Breast epithelium (tissue), 4 donors: ENCODE measurements at regions not wholly inside any gene's neighbourhood (a gene's known extent, or its start where the extent isn't known, plus 50 kb on each side); places are given as distances from the start of the nearest gene placed in this dataset.
"Not testable (repeated sequence)": the region's sequence is repeated elsewhere in the genome, so short reads cannot be mapped to it uniquely, and the experiment has no call there.

Source experiments
- DNase-seq, 2 donors: peaks; one replicate each; pipeline ENCODE4 v3.0.0-alpha.2; 2019; ENCODE audit warnings: low spot score in 2 of 2
- H3K27ac ChIP-seq, 2 donors: fragments of 200-600 bp; sonication (generic) in 1 of 2; one replicate each; pipeline ENCODE4 v1.5.1; 2016 to 2019; ENCODE audit warnings: mild to moderate bottlenecking in 1 of 2
- H3K27me3 ChIP-seq, 2 donors: fragments of 200-600 bp; sonication (generic) in 1 of 2; one replicate each; pipeline versions ENCODE4 v1.5.1 to v1.6.0; 2017 to 2019; ENCODE audit warnings: control low read depth in 1 of 2, mild to moderate bottlenecking in 1 of 2
- H3K36me3 ChIP-seq: fragments of 200-600 bp; one replicate; pipeline ENCODE4 v1.5.1; 2019
- H3K4me1 ChIP-seq, 2 donors: fragments of 200-600 bp; sonication (generic); one replicate each; pipeline ENCODE4 v1.5.1; 2016 to 2019; ENCODE audit warnings: control low read depth in 1 of 2
- H3K4me3 ChIP-seq, 3 donors: fragments of 200-600 bp; sonication (generic); 1 replicate in 2 of 3; 2 replicates in 1 of 3; pipeline ENCODE4 v1.5.1; 2016 to 2019; ENCODE audit warnings: mild to moderate bottlenecking in 3 of 3, moderate library complexity in 2 of 3
- H3K9me3 ChIP-seq, 2 donors: fragments of 200-600 bp; sonication (generic) in 1 of 2; one replicate each; pipeline ENCODE4 v1.5.1; 2016 to 2019; ENCODE audit warnings: control low read depth in 1 of 2
- POLR2A ChIP-seq: fragments of 450-650 bp; IDR thresholded peaks from one replicate; pipeline ENCODE4 v1.6.1; 2016; ENCODE audit warnings: antibody characterized with exemption, mild to moderate bottlenecking, moderate library complexity
- POLR2AphosphoS5 ChIP-seq, 3 donors: sonication (generic); formaldehyde crosslinking; IDR thresholded peaks; one replicate each; pipeline ENCODE4 v1.6.1; 2017; ENCODE audit warnings: antibody characterized with exemption in 3 of 3
- intact Hi-C: fragments of 100-400 bp; cut with DNase I; formaldehyde crosslinking; loops from one replicate; pipeline ENCODE4 v1.15.1; 2023; ENCODE audit warnings: low total_unique reads
- TF ChIP-seq, protein P1 (sequence below), 3 donors: fragments of 450-650 bp; IDR thresholded peaks; one replicate each; pipeline ENCODE4 v1.5.1; 2016 to 2017; ENCODE audit warnings: antibody characterized with exemption in 3 of 3, mild to moderate bottlenecking in 3 of 3, moderate library complexity in 3 of 3

DNA sequence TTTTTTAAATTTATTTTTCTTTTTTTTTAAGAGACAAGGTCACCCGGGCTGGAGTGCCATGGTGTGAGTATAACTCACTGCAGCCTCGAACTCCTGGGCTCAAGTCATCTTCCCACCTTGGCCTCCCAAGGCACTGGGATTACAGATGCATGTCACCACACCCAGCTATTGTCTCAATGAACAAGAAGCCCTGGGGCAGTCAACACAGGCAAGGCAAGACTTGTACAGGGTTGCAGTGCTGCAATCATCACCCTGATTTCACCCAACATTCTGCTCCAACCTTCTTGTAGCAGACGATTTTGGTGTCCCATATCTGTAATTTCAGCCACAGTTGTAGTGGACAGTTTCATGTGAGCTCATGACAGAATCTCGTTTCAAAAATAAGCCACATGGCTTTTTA, 205.8 kb upstream of the KIF2A start:
- Histone ChIP-seq H3K9me3 (no peaks in the 10 kb centered on the region), H3K36me3 (no peaks in the 10 kb centered on the region), H3K4me1 (no peaks in the 10 kb centered on the region), H3K4me3 (no peak overlapping the region), H3K27ac (no peak overlapping the region), H3K27me3 (no peaks in the 10 kb centered on the region)
- no peak for DNase-seq
- intact Hi-C loops: no loop called here
- TF ChIP-seq, protein P1, sequence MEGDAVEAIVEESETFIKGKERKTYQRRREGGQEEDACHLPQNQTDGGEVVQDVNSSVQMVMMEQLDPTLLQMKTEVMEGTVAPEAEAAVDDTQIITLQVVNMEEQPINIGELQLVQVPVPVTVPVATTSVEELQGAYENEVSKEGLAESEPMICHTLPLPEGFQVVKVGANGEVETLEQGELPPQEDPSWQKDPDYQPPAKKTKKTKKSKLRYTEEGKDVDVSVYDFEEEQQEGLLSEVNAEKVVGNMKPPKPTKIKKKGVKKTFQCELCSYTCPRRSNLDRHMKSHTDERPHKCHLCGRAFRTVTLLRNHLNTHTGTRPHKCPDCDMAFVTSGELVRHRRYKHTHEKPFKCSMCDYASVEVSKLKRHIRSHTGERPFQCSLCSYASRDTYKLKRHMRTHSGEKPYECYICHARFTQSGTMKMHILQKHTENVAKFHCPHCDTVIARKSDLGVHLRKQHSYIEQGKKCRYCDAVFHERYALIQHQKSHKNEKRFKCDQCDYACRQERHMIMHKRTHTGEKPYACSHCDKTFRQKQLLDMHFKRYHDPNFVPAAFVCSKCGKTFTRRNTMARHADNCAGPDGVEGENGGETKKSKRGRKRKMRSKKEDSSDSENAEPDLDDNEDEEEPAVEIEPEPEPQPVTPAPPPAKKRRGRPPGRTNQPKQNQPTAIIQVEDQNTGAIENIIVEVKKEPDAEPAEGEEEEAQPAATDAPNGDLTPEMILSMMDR (IDR thresholded peaks at IDR 0.05): no peak
- TF ChIP-seq POLR2AphosphoS5 (IDR thresholded peaks at IDR 0.05) (no peak), POLR2A (no peak)

DNA sequence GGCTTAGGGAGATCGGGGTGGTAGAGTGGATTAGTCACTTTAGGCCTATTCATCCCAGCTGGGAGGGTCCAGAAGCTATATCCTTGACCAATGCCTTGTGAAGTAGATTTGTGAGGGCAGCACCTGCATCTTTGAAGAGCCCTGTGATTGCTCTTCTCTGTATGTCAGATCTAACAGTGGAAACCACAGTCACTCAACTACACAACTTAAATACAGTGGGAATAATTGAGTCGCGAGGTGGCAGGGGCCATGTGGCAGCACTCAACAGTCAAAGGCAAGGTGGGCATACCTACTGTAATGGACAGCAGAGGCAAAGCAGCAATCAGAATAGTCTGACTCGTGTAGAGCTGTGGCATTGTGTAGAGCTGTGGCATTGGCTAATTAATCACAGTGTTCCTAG, 202.1 kb upstream of the KIF2A start:
- H3K36me3 ChIP-seq, H3K4me1 ChIP-seq, H3K4me3 ChIP-seq, H3K27me3 ChIP-seq, H3K9me3 ChIP-seq, H3K27ac ChIP-seq, DNase-seq, intact Hi-C loops: not testable (repeated sequence)

DNA sequence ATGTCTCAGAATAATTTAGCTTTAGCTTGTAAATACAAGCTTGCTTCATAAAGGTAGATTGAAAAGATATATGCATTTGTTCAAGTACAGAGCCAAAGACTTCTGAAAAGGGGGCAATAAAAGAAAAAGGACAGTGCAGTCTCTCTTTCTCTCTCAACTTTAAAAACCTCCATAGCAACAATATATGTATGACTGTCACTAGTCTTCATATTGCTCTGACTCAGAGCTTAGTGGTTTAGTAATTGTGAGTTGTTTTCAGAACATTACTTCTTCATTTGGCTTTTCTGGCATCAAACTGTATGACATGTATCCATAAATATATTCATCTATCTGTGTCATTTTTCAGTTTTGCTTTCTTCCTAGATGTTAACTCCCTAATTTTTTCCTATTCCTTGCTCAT, 194.6 kb upstream of the KIF2A start:
- H3K4me3 ChIP-seq: no peak overlapping the region

DNA sequence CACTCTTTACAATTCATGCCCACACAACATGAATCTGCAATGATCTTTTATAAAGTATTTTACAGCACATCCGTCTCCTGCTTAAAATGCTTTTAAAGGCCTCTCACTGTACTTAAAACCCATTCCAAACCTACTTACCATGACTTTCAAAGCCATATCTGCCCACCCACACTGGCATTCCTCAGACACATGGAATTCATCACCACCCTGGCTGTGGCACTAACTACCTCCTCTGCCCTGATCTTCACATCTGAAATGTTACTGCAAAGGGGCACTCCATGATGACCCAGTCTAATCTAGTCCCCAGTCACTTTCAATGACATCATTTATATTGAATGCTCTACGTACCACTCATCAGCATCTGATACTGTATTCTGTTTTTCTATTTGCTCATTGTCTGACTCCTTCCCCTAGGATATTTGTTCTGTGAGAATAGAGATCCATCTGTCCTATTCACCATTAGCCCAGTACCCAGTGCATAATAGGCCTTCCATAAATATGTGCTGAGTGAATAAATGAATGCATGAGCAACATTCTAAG, 193.2 kb upstream of the KIF2A start:
- no peaks in the 10 kb centered on the region for H3K4me1 ChIP-seq
- DNase-seq: no peak
- H3K9me3 ChIP-seq: no peaks in the 10 kb centered on the region
- no peak overlapping the region for H3K27ac ChIP-seq
- no peak for TF ChIP-seq POLR2A
- no peaks in the 10 kb centered on the region for H3K36me3 ChIP-seq
- intact Hi-C loops: no loop called here
- H3K27me3 ChIP-seq: no peaks in the 10 kb centered on the region
- no peak overlapping the region for H3K4me3 ChIP-seq

More for the DNA sequence above, 194.6 kb upstream of the KIF2A start:
- no peak for DNase-seq
- Histone ChIP-seq H3K27ac (no peak overlapping the region), H3K9me3 (no peaks in the 10 kb centered on the region), H3K4me1 (no peaks in the 10 kb centered on the region), H3K27me3 (no peaks in the 10 kb centered on the region), H3K36me3 (no peaks in the 10 kb centered on the region)
- TF ChIP-seq POLR2A: no peak
- TF ChIP-seq POLR2AphosphoS5 (IDR thresholded peaks at IDR 0.05): no peak
- TF ChIP-seq, protein P1 (IDR thresholded peaks at IDR 0.05): no peak
- intact Hi-C loops: no loop called here

DNA sequence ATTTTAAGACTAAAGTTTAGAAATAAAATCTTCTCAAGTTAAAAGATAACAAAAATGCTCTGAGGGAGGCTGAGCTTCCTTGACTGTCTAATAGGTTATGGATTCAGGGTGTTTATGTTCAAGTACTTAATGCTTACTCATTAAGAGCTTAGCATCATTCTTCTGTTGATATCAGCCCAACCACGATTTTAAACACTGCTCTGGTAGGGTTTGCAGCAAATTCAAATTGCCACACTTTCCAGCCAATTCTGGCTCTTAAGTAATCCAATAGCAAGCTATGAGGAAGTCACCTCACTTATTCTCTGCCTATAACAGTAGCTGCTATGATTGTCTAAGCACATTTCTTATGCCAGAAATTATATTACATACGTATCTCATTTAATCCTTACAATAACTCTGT, 191.0 kb upstream of the KIF2A start:
- Histone ChIP-seq H3K9me3 (no peaks in the 10 kb centered on the region), H3K27ac (no peak overlapping the region), H3K4me1 (no peaks in the 10 kb centered on the region), H3K27me3 (no peaks in the 10 kb centered on the region), H3K36me3 (no peaks in the 10 kb centered on the region), H3K4me3 (no peak overlapping the region)
- no peak for DNase-seq
- intact Hi-C loops: no loop called here
- TF ChIP-seq POLR2AphosphoS5 (IDR thresholded peaks at IDR 0.05) (no peak), POLR2A (no peak)
- TF ChIP-seq, protein P1 (IDR thresholded peaks at IDR 0.05): no peak

DNA sequence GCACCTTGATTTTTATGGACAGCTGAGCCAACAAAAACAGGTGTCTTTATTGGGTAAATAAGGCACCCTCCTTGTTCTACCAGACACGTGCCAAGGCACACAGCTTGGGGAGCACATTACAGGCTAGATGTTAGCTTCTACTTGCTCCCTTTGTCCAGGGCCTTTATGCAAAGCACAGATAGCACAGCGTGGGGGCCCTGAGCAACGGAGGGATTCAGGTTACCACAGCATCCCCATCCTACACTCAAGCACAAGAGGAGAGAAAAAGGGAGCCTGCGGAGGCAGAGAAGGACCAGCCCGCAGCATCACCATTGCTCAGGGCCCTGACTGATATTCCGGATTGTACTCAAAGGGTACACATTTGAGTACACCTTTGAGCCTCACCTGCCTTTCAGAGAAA, 181.7 kb upstream of the KIF2A start:
- intact Hi-C loops: no loop called here
- no peak for DNase-seq
- no peak for TF ChIP-seq POLR2A
- H3K27me3 ChIP-seq: no peaks in the 10 kb centered on the region
- H3K9me3 ChIP-seq: no peaks in the 10 kb centered on the region
- no peaks in the 10 kb centered on the region for H3K36me3 ChIP-seq
- H3K27ac ChIP-seq: no peak overlapping the region
- no peak overlapping the region for H3K4me3 ChIP-seq
- no peaks in the 10 kb centered on the region for H3K4me1 ChIP-seq

DNA sequence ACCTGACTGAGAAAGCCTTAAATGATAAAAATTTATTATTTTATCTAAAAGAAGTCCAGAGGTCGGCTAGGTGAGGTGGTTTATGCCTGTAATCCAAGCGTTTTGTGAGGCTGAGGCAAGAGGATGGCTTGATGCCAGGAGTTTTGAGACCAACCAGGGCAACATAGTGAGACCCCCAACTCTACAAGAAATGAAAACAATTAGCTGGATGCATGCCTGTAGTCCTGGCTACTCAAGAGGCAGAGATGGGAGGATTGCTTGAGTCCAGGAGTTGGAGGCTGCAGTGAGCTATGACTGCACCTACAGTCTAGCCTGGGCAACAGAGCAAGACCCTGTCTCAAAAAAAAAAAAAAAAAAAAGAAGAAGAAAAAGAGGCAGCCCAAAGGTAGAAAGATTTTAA, 179.9 kb upstream of the KIF2A start:
- DNase-seq: no peak
- H3K9me3 ChIP-seq: no peaks in the 10 kb centered on the region
- TF ChIP-seq POLR2A: no peak
- TF ChIP-seq, protein P1 (IDR thresholded peaks at IDR 0.05): no peak
- H3K36me3 ChIP-seq: no peaks in the 10 kb centered on the region
- no peak overlapping the region for H3K4me3 ChIP-seq
- no peaks in the 10 kb centered on the region for H3K4me1 ChIP-seq
- no peak overlapping the region for H3K27ac ChIP-seq
- no peaks in the 10 kb centered on the region for H3K27me3 ChIP-seq
- intact Hi-C loops: no loop called here
